Bronchial epithelial cell (primary cell): ENCODE measurements at regions not wholly inside any gene's neighbourhood (a gene's known extent, or its start where the extent isn't known, plus 50 kb on each side); places are given as distances from the start of the nearest gene placed in this dataset.

Experiments used
- DNase-seq: peaks from one replicate; pipeline ENCODE4 v3.0.0-alpha.2; 2010; ENCODE audit warnings: low read depth
- FAIRE-seq: peaks from 2 replicates; lab custom pipeline; 2011; peaks lifted over from hg19 to GRCh38; lab: Jason Lieb, UNC
- H3K27me3 ChIP-seq: 2 replicates; pipeline ENCODE4 v1.5.1; 2011; ENCODE audit warnings: low read length; ENCODE audit not compliant: control insufficient read depth, insufficient read depth
- H3K36me3 ChIP-seq: 2 replicates; pipeline ENCODE4 v1.5.1; 2011; ENCODE audit warnings: low read length; ENCODE audit not compliant: control insufficient read depth, insufficient read depth
- H3K4me3 ChIP-seq: 2 replicates; pipeline ENCODE4 v1.5.1; 2011; ENCODE audit warnings: mild to moderate bottlenecking, low read depth, low read length, control low read depth
- CTCF ChIP-seq: IDR thresholded peaks from 2 replicates; pipeline ENCODE4 v1.5.1; 2011; ENCODE audit warnings: mild to moderate bottlenecking, moderate library complexity, low read length, control low read depth, inconsistent platforms; ENCODE audit not compliant: insufficient read depth, severe bottlenecking

GRCh38 chr6:11640486-11640885, 102.9 kb downstream of the TMEM170B start:
- FAIRE-seq, result no peak
- no peak overlapping the region for H3K4me3 ChIP-seq
- no peaks in the 10 kb centered on the region for H3K27me3 ChIP-seq

DNA sequence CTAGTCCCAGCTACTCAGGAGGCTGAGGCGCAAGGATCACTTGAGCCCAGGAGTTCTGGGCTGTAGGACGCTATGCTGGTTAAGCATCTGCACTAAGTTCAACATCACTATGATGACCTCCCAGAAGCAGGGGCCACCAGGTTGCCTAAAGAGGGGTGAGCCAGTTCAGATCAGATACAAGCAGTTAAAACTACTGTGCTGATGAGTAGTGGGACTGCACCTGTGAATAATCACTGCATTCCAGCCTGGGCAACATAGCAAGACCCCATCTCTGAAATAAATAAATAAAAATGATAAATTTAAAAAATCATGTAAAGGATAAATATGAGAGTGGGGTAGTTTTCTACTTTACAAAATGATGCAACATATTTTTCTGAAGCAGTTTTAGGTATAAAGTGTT, 106.5 kb downstream of the TMEM170B start:
- Histone ChIP-seq H3K36me3 (no peaks in the 10 kb centered on the region), H3K4me3 (no peak overlapping the region), H3K27me3 (no peaks in the 10 kb centered on the region)
- DNase-seq (no peak), FAIRE-seq (no peak)
- no peak for TF ChIP-seq CTCF

More at GRCh38 chr6:11640486-11640885, 102.9 kb downstream of the TMEM170B start:
- DNase-seq, result no peak
- no peak for TF ChIP-seq CTCF
- no peaks in the 10 kb centered on the region for H3K36me3 ChIP-seq

- H3K4me3 ChIP-seq, result no peak overlapping the region
- no peak for TF ChIP-seq CTCF
- H3K36me3 ChIP-seq, result no peaks in the 10 kb centered on the region
- H3K27me3 ChIP-seq, result no peaks in the 10 kb centered on the region
- DNase-seq, result no peak
- no peak for FAIRE-seq
These were observed 107.1 kb downstream of the TMEM170B start for GRCh38 chr6:11644601-11645000.

DNA sequence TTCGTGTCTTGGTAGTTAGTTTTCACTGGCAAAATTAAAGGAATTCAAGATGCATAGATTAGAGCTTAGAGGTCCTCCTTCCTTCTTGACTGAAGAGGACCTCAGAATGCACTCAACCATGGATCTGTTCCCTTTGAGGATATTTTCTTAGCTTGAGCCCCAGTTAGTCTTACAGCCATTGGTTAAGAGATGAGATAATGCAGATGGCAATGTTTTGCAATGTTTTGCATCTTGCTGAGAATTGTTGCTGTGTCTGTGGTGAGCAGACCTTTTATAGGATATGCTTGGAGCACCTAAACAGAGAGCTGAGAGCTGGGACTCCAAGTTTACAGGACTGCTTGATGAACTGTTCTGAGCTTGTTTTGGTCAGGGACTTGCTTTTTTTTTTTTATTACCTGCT, 107.5 kb downstream of the TMEM170B start:
- DNase-seq (no peak), FAIRE-seq (no peak)
- TF ChIP-seq CTCF, result no peak
- H3K4me3 ChIP-seq, result no peak overlapping the region
- no peaks in the 10 kb centered on the region for H3K36me3 ChIP-seq
- no peaks in the 10 kb centered on the region for H3K27me3 ChIP-seq

DNA sequence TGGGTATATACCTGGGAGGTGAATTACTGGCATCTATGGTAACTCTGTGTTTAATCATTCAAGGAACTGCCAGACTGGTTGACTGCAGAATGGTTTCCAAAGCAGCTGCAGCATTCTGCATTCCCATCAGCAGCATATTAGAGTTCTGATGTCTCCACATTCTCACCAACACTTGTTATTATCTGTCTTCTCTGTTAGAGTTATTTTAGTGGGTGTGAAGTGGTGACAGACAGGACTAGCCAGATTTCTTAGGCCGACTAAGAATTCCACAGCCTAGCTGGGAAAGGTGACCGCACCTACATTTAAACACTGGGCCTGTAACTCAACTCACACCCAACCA, 110.9 kb downstream of the TMEM170B start:
- TF ChIP-seq CTCF, result no peak
- Histone ChIP-seq H3K27me3 (no peaks in the 10 kb centered on the region), H3K4me3 (no peak overlapping the region), H3K36me3 (no peaks in the 10 kb centered on the region)
- FAIRE-seq (no peak), DNase-seq (no peak)

GRCh38 chr6:11648889-11649288, 111.3 kb downstream of the TMEM170B start:
- FAIRE-seq, result no peak
- Histone ChIP-seq H3K27me3 (no peaks in the 10 kb centered on the region), H3K36me3 (no peaks in the 10 kb centered on the region), H3K4me3 (no peak overlapping the region)
- no peak for DNase-seq
- no peak for TF ChIP-seq CTCF
